ENCODE measurements at regions not wholly inside any gene's neighbourhood (a gene's known extent, or its start where the extent isn't known, plus 50 kb on each side); places are given as distances from the start of the nearest gene placed in this dataset.

DNA sequence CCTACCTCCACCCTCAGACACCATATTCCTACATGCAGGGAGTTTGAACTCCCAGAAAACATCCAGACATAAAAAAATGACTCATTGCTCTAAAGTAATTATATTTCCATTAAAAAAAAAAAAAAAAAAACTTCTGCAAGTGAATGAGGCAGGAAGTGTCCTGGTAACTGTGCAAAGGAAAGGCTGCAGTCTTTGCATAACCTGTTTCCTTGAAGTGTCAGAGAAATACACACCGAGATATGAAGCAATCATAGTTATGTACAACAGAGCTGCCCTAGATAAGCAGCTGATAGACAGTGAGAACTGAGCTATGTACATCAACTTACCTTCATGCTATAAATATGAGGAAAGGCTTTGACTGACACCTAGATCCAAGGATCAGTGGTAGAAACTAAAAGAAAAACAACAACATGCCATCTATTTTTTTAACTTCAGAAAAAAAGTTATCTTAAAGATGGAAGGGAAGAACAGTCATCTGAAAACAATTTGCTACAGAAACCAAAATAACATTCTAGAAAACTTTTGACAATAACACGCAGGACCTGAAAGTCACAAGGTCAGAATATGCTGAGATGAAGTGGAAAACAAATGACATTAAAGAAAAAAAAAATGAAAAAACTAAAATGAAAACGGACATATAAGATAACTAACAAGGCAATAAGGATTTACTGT is 263.2 kb downstream of the SEC23A start:
- no peak for DNase-seq

DNA sequence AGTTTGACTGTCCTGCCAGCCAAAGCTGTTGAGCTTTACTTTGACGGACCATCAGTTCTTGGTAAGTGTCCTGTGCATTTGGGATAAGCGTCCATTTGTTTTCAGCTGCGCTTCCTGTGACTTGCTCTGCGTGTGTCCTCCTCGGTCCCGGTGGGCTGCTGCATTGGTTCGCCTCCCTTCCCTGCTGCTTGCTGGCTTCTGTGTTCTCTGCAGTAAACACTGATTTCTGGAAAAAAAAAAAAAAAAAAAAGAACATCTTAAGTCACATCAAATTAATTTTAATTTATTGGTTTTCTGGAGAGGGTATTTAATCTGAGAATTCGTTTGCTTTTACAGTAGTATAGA is 264.1 kb downstream of the SEC23A start:
- no peak for DNase-seq

DNA sequence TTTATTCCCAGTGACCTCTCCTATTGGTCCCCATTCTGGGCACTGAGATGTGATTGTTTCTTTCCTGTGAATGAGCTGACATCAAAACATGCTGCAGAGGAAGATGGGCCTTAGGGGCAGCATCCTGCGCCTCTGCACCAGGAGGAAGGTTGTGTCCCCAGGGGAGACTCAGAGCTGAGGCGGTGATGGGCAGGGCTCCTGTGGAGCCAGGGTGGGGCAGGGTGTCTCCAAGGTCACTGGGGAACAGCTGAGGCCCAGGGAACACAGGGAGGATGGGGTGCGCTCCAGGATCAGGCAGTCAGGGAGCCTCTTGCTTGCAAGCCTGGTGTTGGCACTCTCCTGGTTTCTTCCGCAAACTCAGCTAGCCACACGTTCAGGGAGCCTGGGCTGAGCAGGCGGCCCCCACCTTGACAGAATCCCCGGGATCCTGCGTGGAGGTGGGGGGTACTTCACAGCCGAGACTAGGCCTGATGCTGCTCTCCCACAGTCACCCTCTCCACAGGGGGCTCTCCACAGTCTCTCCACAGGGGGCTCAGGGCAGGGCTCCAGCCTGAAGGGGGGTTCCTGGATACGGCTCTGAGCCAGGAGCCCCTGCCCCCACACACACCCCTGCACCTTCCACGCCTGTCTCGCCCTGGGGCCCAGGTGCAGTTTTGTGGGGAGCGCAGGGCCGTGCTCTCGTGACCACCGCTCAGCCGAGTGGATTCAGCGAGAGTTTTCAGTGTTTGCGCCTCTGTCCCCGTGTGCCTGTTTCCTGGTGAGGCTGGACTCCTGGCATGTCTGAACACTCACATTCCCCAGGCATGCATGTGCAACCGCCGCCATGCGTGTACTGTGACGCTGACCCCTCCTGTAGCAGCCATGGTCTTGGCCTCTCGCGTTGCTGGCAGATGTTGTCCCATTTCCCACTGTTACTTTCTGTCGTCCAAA is 264.7 kb downstream of the SEC23A start:
- no peak for DNase-seq

DNA sequence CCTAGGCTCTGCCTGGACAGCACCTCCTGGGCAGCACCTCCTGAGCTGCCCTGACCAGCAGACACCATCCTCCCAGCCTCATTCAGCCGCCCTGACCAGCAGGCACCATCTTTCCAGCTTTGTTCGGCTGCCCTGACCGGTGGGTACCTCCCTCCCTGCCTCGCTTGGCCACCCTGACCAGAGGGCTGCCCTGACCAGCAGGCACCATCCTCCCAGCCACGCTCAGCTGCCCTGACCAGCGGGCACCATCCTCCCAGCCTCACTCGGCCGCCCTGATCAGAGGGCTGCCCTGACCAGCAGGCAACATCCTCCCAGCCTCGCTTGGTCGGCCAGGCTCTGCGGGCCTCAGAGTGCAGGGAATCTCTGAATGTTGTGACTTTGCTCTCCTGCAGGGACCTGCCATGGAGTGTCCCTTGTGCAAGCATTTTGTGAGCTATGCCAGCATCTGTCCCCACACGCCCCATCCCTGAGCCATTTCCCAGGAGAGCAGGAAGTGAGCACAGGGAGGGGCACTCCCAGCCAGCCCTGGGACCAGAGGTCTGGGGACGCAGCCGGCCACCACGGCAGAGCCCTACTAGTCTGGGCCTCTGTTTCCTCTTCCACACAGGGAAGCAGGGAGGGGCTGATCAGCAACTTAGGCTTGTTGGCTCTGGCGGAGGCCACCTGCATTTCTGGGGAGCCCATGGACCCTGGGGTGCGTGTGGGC is 265.5 kb downstream of the SEC23A start:
- peak; percentile 57 for DNase-seq

DNA sequence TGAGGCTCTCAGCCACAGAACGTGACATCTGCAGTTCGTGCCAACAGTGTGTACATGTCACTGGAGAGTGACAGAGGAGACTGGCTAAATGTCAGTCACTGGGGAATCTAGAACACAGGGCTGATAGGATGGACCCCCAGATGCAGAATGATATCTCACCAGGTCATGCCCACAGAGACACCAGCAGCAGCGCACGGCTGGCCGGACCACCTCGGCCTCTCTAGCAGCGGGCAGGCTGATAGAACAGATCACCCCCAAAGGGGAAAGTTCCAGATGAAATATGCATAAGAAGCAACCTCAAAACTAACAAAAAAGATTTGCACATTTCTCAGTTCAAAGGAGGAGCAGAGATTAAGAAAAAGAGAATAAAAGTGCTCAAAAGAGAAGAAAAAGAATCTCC is 266.5 kb downstream of the SEC23A start:
- DNase-seq: no peak

DNA sequence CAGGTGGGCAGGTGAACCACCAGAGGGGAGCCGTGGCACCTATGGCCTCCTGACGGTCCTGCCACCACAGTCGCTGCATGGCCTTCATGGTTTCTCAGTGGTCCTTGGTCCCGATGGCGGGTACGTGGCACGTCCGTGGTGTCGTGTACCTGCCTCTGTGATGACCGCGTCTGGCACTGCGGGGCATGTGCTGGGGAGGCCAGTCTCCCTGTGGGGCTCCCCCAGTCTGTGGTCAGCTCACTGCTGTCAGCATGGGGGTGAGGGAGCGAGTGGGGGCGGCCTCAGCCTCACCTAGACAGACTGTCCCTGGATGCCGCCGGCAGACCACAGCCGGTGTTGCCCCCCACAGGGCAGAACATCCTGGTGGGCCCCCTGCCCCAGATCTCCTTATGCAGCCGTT is 267.2 kb downstream of the SEC23A start:
- no peak for DNase-seq

DNA sequence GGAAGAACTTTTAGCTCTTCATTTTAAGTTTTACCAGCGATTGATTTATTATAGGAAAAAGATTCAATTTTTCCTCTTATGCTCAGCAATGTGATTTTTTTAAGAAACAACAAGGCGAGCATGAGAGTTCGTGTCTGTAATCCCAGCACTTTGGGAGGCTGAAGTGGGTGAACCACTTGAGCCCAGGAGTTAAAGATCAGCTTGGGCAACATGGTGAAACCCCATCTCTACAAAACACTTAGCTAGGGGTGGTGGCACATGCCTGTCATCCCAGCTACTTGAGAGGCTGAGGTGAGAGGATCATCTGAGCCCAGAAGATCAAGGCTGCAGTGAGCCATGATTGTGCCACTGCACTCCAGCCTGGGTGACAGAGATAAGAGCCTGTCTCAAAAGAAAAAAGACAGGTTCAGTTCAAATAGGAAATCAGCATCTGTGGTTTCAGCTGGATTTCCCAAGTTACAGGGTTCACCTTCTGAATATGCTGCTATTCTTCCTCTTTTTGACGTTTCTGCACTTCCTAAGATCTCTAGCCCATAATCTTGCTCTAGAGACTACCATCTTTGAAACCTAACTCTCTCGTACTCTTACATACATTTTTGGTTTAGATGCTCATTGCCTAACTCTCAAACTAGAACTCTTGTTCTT is 274.7 kb downstream of the SEC23A start:
- DNase-seq: no peak

DNA sequence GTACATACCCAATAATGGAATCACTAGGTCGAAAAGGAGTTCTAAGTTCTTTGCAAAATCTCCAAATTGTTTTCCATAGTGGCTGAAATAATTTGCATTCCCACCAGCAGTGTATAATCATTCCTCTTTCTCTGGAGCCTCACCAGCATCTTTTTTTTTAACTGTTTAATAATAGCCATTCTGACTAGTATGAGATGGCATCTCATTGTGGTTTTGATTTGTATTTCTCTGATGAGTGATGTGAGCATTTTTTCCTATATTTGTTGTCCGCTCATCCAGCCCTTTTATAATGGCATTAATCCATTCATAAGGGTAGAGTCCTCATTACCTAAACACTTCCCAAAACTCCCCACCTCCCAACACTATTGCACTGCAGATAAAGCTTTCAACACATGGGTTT is 278.3 kb downstream of the SEC23A start:
- no peak for DNase-seq

DNA sequence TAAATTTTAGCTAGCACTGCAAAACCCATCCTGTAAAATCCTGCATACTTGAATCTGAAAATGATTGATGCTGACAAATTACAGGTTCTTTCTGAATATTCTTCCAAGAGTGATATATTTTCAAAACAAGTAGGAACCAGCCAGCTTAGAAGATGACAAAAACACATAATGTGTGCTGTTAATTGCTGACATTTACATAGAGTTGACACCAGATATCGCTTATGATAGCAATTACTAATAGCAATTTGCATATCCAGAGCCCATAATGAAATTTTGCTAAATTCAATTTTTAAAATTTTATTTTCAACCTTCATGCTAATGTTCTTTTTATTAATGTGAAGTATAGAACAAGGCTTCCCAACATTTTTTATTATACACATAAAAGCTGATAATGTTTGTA is 284.5 kb downstream of the SEC23A start:
- no peak for DNase-seq

DNA sequence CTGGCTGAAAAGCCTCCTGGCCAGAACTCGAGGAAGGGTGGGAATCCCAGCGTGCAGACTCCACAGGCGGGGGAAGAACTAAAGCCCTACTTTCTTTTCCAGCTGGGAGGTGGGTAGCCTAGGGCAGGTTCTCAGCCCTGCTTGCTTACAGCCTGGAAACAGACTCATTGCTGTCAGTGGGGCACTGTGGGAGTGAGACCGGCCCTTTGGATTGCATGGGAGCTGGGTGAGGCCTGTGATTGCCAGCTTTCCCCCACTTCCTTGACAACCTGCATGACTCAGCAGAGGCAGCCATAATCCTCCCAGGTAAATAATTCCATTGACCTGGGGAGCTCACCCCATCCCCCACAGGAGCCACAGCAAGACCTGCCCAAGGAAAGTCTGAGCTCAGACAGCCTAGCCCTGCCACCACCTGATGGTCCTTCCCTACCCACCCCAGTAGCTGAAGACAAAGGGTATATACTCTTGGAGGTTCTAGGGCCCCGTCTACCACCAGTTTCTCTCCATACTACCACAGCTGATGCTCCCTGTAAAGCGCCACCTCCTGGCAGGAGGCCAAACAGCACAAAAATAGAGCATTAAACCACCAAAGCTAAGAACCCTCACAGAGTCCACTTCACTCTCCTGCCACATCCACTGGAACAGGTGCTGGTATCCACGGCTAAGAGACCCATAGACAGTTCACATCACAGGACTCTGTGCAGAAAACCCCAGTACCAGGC is 294.1 kb downstream of the SEC23A start:
- DNase-seq: no peak

DNA sequence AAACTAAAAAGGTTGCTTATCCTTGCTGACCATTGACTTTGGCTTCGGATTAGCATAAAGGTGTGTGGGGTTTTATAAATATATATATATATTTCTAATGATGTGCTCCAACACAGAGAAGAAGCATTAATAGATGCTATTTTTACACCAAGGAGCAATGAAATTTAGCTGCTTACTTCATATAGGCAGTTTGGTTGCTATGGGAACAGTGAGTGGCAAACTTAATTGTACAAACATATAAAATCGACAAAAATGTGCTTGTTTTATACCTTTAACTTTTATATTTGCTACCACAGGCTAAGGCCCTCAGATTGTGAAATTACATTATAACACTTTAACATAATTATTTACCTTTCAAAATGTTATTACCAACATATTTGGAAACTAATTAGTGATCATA is 303.4 kb downstream of the SEC23A start:
- DNase-seq: no peak

DNA sequence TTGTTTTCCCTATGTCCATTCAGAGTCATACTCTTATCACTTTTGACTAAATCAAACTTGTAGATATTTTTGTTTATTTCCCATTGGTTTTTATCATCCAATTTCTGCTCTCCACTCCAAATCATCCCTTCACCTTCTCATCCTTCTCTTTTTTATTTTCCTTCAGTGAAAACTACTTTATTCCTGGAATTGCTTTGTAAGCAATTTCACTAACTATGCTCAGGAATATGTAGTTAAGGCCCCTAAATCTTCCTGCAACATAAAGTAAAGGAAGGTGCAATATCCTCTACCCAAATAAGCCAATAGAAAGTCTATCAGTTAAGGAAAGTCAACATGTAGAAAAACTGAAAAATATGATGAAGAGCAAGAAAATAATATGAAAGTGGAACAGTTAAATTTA is 308.4 kb downstream of the SEC23A start:
- DNase-seq: no peak

DNA sequence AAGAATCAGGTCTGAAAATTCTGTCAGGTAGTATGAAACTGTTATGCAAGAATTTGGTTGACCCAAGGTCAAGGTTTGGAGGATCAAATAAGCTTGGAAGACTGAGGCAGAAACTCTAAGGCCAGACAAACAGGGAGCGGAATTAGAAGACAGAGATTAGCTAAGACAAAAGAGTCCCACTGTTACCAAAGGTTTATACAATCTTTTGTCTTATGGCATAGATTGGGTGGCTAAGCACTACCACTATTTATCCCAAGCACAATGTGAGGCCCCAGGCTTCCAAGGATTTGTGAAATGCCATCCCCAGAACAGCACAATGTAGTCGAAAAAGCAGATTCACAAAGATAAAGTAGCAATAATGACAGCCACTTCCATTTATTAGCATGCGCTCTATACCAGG is 311.2 kb downstream of the SEC23A start:
- DNase-seq: no peak

DNA sequence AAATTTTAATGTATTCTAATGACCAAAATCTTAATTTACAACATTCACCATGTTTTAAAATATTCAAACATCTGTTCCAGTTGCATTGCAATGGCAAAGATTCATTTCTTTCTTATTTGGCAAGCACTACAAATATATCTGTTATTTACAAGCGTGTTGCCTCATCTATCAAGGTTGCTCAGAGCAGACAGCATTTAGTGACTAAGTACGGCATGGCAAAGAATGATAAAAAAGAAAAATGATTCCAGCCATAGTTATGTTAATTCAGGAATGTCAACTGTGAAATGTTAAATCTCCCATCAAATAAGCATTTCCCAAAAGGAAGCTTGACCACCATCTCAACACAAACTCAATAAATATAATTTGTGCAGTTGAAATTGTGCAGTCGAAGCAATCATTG is 312.1 kb downstream of the SEC23A start:
- no peak for DNase-seq

DNA sequence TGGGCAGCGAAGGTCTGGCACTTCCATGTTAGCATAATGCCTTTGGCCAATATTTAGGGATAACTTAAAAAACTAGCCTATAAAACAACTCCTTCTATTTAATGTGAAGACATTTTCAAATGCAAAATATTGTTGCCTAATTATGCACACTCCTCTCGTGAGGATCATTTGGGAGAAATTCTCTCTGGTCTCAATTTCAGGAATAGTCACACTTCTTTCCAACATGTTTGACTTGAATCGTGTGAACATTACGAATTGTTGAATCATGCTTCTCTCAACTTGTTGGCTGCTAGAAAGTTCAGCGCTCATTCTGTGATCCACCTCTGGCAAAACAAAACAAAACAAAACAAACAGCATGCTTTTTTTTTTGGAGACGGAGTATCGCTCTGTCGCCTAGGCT is 313.2 kb downstream of the SEC23A start:
- no peak for DNase-seq

DNA sequence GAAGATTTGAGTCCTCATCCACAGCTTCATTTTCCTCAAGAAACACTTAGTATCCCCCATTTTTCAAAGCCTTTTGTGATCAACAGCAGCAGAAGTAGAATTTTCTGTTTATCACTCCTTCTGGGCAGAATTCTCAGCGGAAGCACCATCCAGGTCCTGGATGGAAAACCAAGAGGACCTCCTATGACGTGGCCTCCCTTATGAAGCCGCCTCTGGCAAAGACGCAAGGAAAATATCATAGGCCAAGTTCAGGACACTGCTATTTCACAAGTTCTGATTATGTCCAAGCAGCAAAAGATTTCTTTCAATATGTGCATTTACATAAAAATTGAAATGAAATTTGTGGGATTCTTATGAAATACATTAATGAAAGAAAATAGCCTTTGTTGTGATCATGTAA is 315.0 kb downstream of the SEC23A start:
- no peak for DNase-seq

DNA sequence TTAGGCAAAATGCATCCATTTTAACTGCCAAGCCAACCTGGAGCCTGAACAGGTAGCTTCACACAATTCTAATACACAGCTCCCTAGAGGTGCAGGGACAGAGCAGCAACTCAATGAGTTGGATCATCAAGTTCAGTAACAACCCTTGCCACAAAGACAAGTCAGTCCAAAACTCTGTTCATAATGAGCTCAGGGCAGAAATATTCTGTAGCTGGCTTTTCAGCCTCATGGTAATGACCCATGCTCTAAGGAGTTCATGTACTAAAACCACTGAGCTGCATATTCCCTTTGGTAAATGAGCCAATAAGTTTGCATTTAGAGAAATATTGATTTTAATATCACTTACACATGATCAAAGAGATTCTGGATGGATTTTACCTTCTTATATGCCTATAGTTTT is 316.1 kb downstream of the SEC23A start:
- DNase-seq: no peak

DNA sequence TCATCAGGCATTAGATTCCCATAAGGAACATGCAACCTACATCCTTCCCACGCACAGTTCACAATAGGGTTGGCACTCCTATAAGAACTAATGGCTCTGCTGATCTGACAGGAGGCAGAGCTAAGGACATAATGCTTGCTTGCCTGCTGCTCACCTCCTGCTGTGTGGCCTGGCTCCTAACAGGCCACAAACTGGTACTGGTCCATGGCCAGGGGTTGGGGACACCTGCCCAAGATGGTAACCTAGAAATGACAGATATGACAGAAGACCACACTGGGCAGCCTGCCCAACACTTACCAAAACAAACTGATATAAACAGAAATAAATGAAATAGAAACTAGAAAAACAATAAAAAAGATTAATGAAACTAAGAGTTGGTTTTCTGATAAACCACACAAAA is 325.6 kb downstream of the SEC23A start:
- DNase-seq: no peak

DNA sequence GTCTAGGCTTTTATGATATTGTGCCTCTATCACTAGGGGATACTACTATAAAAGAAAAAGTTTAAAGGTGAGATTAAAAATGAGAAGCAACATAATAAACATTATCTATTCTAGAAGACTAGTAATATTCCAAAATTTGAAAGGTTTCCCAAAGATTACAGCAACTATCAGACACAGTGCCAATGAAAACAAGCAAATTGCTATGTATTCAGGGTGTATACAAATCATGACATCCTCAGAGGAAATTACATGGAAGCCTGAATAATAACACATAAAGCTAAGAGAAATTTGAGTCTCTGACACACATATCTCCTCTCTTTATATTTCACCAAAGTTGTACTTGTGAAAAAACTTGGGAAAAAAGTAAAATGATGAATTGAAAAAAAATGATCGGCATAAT is 327.0 kb downstream of the SEC23A start:
- no peak for DNase-seq

DNA sequence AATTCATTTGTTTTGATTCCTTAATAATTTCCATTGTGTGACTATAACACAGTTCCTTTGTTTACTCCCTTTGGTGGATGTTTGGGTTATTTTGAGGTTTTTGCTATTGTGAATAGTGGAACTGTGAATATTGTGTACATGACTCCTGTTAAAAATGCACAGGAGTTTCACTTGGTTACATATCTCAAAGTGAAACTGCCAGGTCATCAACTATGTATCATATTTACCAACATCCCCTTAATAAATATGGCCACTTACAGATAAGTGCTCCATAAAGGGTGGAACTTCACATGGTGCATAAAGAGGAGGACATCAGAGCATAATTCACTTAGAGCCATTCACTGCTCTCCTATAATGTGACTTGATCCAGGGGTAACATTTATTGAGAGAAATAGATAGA is 328.9 kb downstream of the SEC23A start:
- DNase-seq: no peak

DNA sequence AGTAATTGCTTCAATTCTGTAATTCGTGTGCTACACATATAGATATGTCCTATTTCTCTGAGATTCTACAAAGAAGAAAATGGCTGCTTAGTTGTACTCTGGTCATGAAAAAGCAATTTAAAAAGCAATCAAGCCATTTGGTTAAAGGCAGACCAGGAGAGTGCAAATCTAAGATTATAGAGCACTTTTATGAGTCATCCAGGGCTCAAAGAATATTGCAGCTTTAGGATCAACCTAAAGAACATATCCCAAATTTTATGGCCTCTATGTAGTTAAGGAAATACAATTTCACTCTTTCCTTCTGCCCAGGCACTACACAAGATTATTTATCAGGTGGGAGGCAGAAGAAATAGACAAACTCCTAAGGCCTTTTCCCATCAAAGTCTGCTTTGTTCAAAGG is 332.8 kb downstream of the SEC23A start:
- no peak for DNase-seq

DNA sequence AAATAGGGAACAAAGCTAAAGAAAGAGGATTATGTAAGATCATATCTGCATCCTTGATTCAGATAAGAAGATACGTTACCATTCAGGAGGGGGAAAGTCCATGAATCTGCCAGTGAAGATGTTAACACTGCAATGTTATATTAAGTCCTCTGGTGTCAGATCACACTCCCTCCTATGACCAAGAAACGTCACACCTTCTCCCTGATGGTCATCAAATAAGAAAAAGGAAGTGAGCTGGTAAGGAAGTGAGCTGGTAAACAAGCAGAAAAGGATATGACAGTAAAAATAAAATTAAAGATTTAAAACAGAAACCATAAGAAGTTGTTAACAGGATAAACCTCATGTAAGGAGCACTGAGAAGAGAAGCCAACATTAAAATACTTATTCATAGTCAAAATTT is 340.2 kb downstream of the SEC23A start:
- DNase-seq: no peak

DNA sequence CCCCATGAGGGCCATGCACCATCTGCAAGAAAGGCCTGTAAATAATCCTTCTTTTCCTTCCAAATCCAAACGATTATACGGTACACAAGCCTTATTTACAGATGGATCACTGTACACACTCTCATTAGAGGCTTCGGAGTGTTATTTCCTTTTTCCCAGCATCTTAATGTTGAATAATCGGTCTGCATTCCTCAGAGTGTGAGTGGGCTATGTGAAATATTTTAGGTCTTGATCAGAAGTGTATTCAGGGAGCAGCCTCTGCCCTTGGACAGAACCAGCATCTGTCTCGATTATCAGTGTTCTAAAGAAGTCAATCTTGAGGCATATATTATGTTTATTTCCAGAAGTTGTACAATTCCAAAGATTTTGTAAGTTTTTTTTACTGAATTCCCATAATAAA is 340.6 kb downstream of the SEC23A start:
- DNase-seq: no peak
